GM19438 (cell line): ENCODE measurements at regions not wholly inside any gene's neighbourhood (a gene's known extent, or its start where the extent isn't known, plus 50 kb on each side); places are given as distances from the start of the nearest gene placed in this dataset.

ENCODE experiments used
- ATAC-seq: cut with Tn5 transposase; IDR thresholded peaks from one replicate; pipeline ENCODE4 v1.9.1; 2021; ENCODE audit warnings: low read depth; ENCODE audit not compliant: unreplicated experiment

GRCh38 chr7:68107968-68108367 is 1111.3 kb downstream of the TYW1 start:
- ATAC-seq: no peak

DNA sequence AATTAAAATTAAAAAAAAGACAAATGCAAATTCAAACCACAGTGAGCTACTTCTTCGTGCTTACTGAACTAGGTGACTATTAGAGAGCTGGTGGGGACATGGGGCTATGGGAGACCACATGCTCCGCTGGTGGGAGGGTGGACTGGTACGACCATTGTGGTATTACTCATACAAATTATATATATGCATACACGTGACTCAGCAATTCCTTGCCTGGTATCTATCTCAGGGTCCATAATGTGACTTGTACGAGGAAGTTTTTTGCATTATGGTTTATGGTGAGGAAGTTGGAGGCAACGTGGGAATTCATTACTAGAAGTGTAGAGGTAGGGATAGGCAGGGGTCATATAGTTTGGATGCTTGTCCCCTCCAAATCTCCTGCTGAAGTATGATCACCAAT is 1112.7 kb downstream of the TYW1 start:
- no peak for ATAC-seq

DNA sequence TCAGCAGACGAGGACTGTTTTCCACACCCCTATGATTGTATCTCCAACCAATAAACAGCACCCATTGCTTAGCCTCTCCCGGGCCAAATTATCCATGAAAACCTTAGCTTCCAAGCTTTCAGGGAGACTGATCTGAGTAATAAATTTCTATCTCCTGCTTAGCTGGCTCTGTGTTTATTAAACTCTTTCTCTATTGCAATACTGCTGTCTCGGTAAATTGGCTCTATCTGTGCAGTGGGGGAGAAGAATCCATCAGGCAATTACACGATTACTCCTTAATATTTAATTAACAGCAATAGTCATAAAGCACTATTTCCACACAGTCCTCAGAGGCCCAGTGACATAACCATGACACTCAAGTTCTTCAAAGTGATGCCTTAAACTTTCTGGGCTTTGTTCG is 1122.8 kb downstream of the TYW1 start:
- ATAC-seq: no peak

DNA sequence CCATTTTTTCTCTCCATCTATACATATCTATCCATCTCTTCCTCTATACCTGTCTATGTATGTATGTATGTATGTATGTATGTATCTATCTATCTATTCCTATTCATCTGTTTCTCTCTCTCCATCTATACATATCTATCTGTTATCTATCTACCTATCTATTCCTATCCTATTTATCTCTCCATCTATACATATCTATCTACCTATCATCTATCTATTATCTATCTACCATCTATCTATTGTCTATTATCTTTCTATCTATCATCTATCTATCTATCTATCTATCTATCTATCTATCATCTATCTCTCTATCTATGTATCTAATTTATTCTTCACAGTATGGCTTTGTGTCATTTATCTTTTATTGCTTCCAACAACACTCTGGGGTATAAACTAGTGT is 1124.4 kb downstream of the TYW1 start:
- ATAC-seq: no peak

GRCh38 chr7:68121655-68122054 is 1125.0 kb downstream of the TYW1 start:
- ATAC-seq: no peak

DNA sequence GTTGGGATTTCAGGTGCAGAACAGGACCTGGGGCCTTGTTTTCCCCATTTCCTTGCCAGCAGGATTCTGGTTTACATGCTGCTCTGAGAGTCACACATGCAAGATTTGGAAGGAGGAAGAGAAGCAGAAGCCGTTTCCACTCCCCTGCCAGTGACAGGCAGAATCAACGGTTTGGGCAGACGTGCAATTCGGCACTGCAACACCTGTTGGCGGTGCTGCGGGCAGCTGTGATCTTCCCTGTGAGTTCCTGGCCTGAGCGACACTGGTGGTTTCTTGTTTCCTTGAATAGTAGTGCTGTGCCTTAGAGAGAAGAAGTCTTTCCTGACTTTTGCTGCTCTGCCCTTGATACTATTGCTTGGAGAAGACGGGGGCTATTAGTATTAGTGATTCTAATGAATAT is 1126.2 kb downstream of the TYW1 start:
- ATAC-seq: no peak

- no peak for ATAC-seq
Observed at GRCh38 chr7:68125168-68125567, 1128.5 kb downstream of the TYW1 start.

- ATAC-seq: no peak
Observed at GRCh38 chr7:68133045-68133444, 1136.4 kb downstream of the TYW1 start.

GRCh38 chr7:68143345-68143744 is 1146.7 kb downstream of the TYW1 start:
- ATAC-seq: no peak

GRCh38 chr7:68146983-68147382 is 1150.3 kb downstream of the TYW1 start:
- no peak for ATAC-seq

GRCh38 chr7:68147614-68148238 is 1151.1 kb downstream of the TYW1 start:
- ATAC-seq: no peak

- ATAC-seq: no peak
Observed at GRCh38 chr7:68148440-68148839, 1151.8 kb downstream of the TYW1 start.

DNA sequence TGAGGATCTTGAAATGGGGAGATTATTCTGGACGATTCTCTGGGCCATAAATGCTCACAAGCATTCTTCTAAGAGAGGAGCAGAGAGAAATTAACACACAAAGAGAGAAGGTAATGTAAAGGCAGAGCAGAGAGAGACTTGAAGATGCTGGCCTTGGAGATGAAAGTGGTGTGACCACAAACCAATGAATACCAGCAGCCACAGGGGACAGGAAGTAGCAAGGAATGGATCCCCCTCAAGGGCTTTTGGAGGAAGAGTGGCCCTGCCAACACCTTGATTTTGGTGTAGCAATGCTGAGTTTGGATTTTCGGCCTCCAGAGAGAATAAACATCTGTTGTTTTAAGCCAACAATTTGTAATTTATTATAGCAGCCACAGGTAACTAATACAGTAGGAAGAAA is 1155.6 kb downstream of the TYW1 start:
- ATAC-seq: no peak

DNA sequence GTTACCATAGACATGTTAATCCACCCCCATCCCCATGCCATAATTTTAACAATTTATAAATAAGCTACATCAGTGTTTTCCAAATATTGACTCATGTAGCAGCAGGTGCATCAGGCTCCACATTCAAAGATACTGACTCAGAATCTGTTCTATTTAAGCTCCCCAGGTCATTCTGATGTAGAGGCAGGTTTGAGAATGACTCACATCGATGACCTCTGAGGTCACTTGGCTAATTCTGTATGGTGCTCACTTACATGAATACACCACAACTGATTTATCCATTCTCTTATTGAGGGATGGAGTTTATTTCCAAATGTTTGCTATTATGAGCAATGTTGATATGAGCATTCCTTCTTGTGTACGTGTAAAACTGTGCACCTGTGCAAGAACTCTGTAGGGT is 1159.0 kb downstream of the TYW1 start:
- ATAC-seq: no peak

- ATAC-seq: no peak
Observed at GRCh38 chr7:68158686-68159295, 1162.2 kb downstream of the TYW1 start.

GRCh38 chr7:68162712-68163111 is 1166.1 kb downstream of the TYW1 start:
- no peak for ATAC-seq

GRCh38 chr7:68166525-68166924 is 1169.9 kb downstream of the TYW1 start:
- no peak for ATAC-seq

- no peak for ATAC-seq
Observed at GRCh38 chr7:68173513-68173912, 1176.9 kb downstream of the TYW1 start.

- no peak for ATAC-seq
Observed at GRCh38 chr7:68176974-68177373, 1180.3 kb downstream of the TYW1 start.

GRCh38 chr7:68180761-68181160 is 1184.1 kb downstream of the TYW1 start:
- no peak for ATAC-seq

GRCh38 chr7:68183176-68183575 is 1186.5 kb downstream of the TYW1 start:
- no peak for ATAC-seq

DNA sequence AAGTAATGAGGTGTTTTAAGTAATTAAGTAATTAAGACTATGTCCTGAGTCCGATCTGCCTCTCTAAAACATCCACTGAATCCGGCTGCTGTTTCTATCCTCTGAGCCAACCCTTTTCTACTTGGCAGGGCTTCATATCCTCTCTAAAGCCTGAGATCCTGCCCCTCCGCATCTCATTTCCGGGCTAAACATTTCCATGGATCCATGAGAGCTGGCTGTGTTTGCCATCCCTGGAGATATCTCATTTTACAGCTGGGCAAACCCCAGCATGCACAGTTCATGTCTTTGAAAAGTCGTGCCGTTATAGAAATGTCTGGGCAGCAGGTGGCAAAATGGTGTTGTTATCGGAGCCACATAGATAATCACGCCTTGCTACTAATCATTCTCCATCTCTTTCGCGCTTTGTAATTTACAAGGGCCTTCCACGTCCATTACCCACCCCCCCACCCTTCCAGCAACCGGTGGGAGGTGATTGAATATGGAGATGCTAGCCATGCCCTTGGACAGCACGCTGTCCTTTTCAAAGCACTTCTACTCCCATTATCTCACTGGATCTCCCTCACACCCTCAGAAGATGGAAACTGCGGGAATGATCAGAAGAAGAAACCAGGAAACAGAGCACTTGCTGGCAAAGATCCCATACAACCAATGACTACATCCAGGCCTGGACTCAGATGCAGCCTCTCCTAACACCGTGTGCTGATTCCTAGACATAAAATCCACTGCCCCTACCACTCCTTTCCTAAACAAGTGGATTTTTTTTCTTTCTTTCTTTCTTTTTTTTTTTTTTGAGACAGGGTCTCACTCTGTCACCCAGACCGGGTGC is 1189.2 kb downstream of the TYW1 start:
- ATAC-seq: no peak
